ENCODE measurements at regions not wholly inside any gene's neighbourhood (a gene's known extent, or its start where the extent isn't known, plus 50 kb on each side); places are given as distances from the start of the nearest gene placed in this dataset.

- Histone ChIP-seq H3K4me2 (ENCODE audit: control insufficient read depth, extremely low read depth, insufficient read depth, low read depth, low read length) (no peak overlapping the region), H3K9me1 (ENCODE audit: control insufficient read depth, extremely low read depth, insufficient read depth, low read length) (no peaks in the 10 kb centered on the region), H3K4me1 (ENCODE audit: control insufficient read depth, extremely low read depth, insufficient read depth, low read length) (no peaks in the 10 kb centered on the region), H3K4me3 (ENCODE audit: control insufficient read depth in 2 of 3, extremely low read depth in 1 of 3, insufficient read depth in 2 of 3, low read depth in 1 of 3, low read length in 3 of 3) (no peak overlapping the region), H3K9me3 (ENCODE audit: control insufficient read depth, low read depth, low read length) (no peaks in the 10 kb centered on the region), H3K36me3 (ENCODE audit: control insufficient read depth in 2 of 2, extremely low read depth in 1 of 2, insufficient read depth in 2 of 2, low read length in 2 of 2) (no peaks in the 10 kb centered on the region), H3K27me3 (ENCODE audit: control insufficient read depth, extremely low read depth, insufficient read depth, low read length) (peaks cover 12% of the 10 kb centered on the region), H3K27ac (ENCODE audit: control insufficient read depth, insufficient read depth, low read length) (no peak overlapping the region), H2AFZ (ENCODE audit: control insufficient read depth, low read length) (no peak overlapping the region), H4K20me1 (ENCODE audit: control insufficient read depth, extremely low read depth, insufficient read depth, low read length) (no peaks in the 10 kb centered on the region), H3K79me2 (ENCODE audit: control insufficient read depth, insufficient read depth, low read length) (no peaks in the 10 kb centered on the region), H3K9ac (ENCODE audit: control insufficient read depth, extremely low read depth, insufficient read depth, low read length) (no peak overlapping the region)
- FAIRE-seq (no peak), DNase-seq (ENCODE audit: low read depth, low spot score) (no peak)
- TF ChIP-seq EZH2 (IDR thresholded peaks at IDR 0.05; ENCODE audit: low read length) (no peak), CTCF (optimal IDR thresholded peaks at IDR 0.05 in 1 of 3, IDR thresholded peaks at IDR 0.05 in 1 of 3, conservative IDR thresholded peaks at IDR 0.05 in 1 of 3; ENCODE audit: extremely low read depth in 1 of 3, insufficient read depth in 2 of 3, low read length in 3 of 3) (no peak)
- dilution Hi-C loops (cut with MboI; ENCODE audit: extremely low pct_ligation_motif_present, low sequenced_read_pairs): no loop called here
Observed at GRCh38 chr13:21902709-21903098, 231.8 kb downstream of the FGF9 start.

- Histone ChIP-seq H2AFZ (ENCODE audit: control insufficient read depth, low read length) (no peak overlapping the region), H3K4me3 (ENCODE audit: control insufficient read depth in 2 of 3, extremely low read depth in 1 of 3, insufficient read depth in 2 of 3, low read depth in 1 of 3, low read length in 3 of 3) (no peak overlapping the region), H3K27ac (ENCODE audit: control insufficient read depth, insufficient read depth, low read length) (no peak overlapping the region), H3K9me3 (ENCODE audit: control insufficient read depth, low read depth, low read length) (no peaks in the 10 kb centered on the region), H4K20me1 (ENCODE audit: control insufficient read depth, extremely low read depth, insufficient read depth, low read length) (no peaks in the 10 kb centered on the region), H3K79me2 (ENCODE audit: control insufficient read depth, insufficient read depth, low read length) (no peaks in the 10 kb centered on the region), H3K9ac (ENCODE audit: control insufficient read depth, extremely low read depth, insufficient read depth, low read length) (no peak overlapping the region), H3K9me1 (ENCODE audit: control insufficient read depth, extremely low read depth, insufficient read depth, low read length) (no peaks in the 10 kb centered on the region), H3K4me1 (ENCODE audit: control insufficient read depth, extremely low read depth, insufficient read depth, low read length) (no peaks in the 10 kb centered on the region), H3K36me3 (ENCODE audit: control insufficient read depth in 2 of 2, extremely low read depth in 1 of 2, insufficient read depth in 2 of 2, low read length in 2 of 2) (no peaks in the 10 kb centered on the region), H3K4me2 (ENCODE audit: control insufficient read depth, extremely low read depth, insufficient read depth, low read depth, low read length) (no peak overlapping the region), H3K27me3 (ENCODE audit: control insufficient read depth, extremely low read depth, insufficient read depth, low read length) (peaks cover 12% of the 10 kb centered on the region)
- FAIRE-seq (no peak), DNase-seq (ENCODE audit: low read depth, low spot score) (no peak)
- no peak for TF ChIP-seq CTCF (optimal IDR thresholded peaks at IDR 0.05 in 1 of 3, IDR thresholded peaks at IDR 0.05 in 1 of 3, conservative IDR thresholded peaks at IDR 0.05 in 1 of 3; ENCODE audit: extremely low read depth in 1 of 3, insufficient read depth in 2 of 3, low read length in 3 of 3)
- no peak for TF ChIP-seq EZH2 (IDR thresholded peaks at IDR 0.05; ENCODE audit: low read length)
- dilution Hi-C loops (cut with MboI; ENCODE audit: extremely low pct_ligation_motif_present, low sequenced_read_pairs): no loop called here
Observed at GRCh38 chr13:21905486-21905885, 234.6 kb downstream of the FGF9 start.

All from keratinocyte (primary cell).